SU-DHL-6 (cell line): ENCODE measurements at regions not wholly inside any gene's neighbourhood (a gene's known extent, or its start where the extent isn't known, plus 50 kb on each side); places are given as distances from the start of the nearest gene placed in this dataset.

Source experiments
- CTCF ChIP-seq: fragments of 200-600 bp; sonication (generic); IDR thresholded peaks from one replicate; pipeline ENCODE4 v1.5.1; 2017; ENCODE audit warnings: antibody characterized with exemption, mild to moderate bottlenecking, low read length, moderate library complexity; ENCODE audit not compliant: insufficient read depth, poor library complexity, severe bottlenecking
- EZH2phosphoT487 ChIP-seq: fragments of 200-600 bp; sonication (generic), shearing (Covaris generic); conservative IDR thresholded peaks from 2 replicates; pipeline ENCODE4 v1.6.1; 2018; ENCODE audit warnings: mild to moderate bottlenecking, antibody characterized with exemption, low read length, moderate library complexity, mixed read lengths

GRCh38 chr1:30660241-30660640 lies 63.1 kb downstream of the MATN1 start:
- TF ChIP-seq CTCF, result no peak
- TF ChIP-seq EZH2phosphoT487, result no peak
